Activated CD8-positive, alpha-beta T cell treated with anti-CD3 and anti-CD28 coated beads for 36 hours (primary cell): ENCODE measurements at regions not wholly inside any gene's neighbourhood (a gene's known extent, or its start where the extent isn't known, plus 50 kb on each side); places are given as distances from the start of the nearest gene placed in this dataset.
"Not testable (repeated sequence)": the region's sequence is repeated elsewhere in the genome, so short reads cannot be mapped to it uniquely, and the experiment has no call there.

Experiments
- ATAC-seq: fragments of 200-7000 bp; cut with Tn5 transposase; one replicate; pipeline ENCODE4 v1.10.0; 2021; ENCODE audit warnings: mild to moderate bottlenecking, moderate library complexity
- CTCF ChIA-PET: fragments of 350-600 bp; sonication (Branson Sonifier 250); formaldehyde crosslinking; loops from one replicate; lab custom pipeline; 2021; ENCODE audit warnings: antibody characterized with exemption; lab: Charles Lee
- POLR2A ChIA-PET: fragments of 350-600 bp; sonication (Branson Sonifier 250); formaldehyde crosslinking; loops from one replicate; lab custom pipeline; 2021; ENCODE audit warnings: antibody characterized with exemption; lab: Charles Lee
- DNase-seq: peaks from one replicate; pipeline ENCODE4 v3.0.0-alpha.2; 2020
- H3K27ac Mint-ChIP-seq: one replicate; pipeline ENCODE4 v1.8.0; 2021; ENCODE audit warnings: mild to moderate bottlenecking, mixed read lengths
- H3K27me3 Mint-ChIP-seq: one replicate; pipeline ENCODE4 v1.8.0; 2021; ENCODE audit warnings: mixed read lengths
- H3K36me3 Mint-ChIP-seq: one replicate; pipeline ENCODE4 v1.8.0; 2021; ENCODE audit warnings: low read depth, mixed read lengths
- H3K4me1 Mint-ChIP-seq: one replicate; pipeline ENCODE4 v1.8.0; 2021; ENCODE audit warnings: low read depth, mixed read lengths
- H3K4me3 Mint-ChIP-seq: one replicate; pipeline ENCODE4 v1.8.0; 2021; ENCODE audit warnings: mild to moderate bottlenecking, moderate library complexity, mixed read lengths
- H3K9me3 Mint-ChIP-seq: one replicate; pipeline ENCODE4 v1.8.0; 2021; ENCODE audit warnings: mixed read lengths
- intact Hi-C: fragments of 100-400 bp; cut with micrococcal nuclease; formaldehyde crosslinking; loops from one replicate; pipeline ENCODE4 v1.10.0; 2022
- TF ChIP-seq, protein P1 (sequence below): fragments of 200-600 bp; IDR thresholded peaks from one replicate; pipeline ENCODE4 v1.8.0; 2022; ENCODE audit warnings: antibody characterized with exemption, mild to moderate bottlenecking

DNA sequence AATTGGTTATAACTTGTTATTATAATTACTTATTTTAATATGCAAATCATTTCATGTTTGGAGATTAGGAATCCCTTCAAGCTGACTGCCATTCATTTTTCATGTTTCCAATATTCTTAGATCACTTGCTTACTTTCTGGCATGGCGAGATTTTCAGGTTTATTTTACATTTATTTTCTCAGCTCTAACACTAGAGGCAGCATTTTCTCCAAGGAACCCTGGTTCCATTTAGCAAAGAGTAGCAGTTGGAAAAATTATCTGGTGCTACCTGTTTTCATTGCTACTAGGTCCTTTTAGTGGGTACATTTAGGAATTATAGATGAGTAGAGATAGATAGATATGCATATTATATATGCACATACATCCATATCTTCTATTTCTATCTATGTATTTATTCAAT, 90.9 kb upstream of the TRPC4 start:
- Mint-ChIP-seq H3K27ac (no peak overlapping the region), H3K36me3 (no peaks in the 10 kb centered on the region), H3K4me1 (no peaks in the 10 kb centered on the region), H3K27me3 (no peaks in the 10 kb centered on the region), H3K9me3 (peaks cover 11% of the 10 kb centered on the region), H3K4me3 (no peak overlapping the region)
- no peak for DNase-seq
- intact Hi-C loops: no loop called here
- POLR2A ChIA-PET: no interaction called here
- CTCF ChIA-PET: interaction anchor here (1.8 kb wide), 1 partner anchor 33 kb away, joined by 4 read pairs; no protein-coding TSS in a partner anchor
- no peak for ATAC-seq
- TF ChIP-seq, protein P1, sequence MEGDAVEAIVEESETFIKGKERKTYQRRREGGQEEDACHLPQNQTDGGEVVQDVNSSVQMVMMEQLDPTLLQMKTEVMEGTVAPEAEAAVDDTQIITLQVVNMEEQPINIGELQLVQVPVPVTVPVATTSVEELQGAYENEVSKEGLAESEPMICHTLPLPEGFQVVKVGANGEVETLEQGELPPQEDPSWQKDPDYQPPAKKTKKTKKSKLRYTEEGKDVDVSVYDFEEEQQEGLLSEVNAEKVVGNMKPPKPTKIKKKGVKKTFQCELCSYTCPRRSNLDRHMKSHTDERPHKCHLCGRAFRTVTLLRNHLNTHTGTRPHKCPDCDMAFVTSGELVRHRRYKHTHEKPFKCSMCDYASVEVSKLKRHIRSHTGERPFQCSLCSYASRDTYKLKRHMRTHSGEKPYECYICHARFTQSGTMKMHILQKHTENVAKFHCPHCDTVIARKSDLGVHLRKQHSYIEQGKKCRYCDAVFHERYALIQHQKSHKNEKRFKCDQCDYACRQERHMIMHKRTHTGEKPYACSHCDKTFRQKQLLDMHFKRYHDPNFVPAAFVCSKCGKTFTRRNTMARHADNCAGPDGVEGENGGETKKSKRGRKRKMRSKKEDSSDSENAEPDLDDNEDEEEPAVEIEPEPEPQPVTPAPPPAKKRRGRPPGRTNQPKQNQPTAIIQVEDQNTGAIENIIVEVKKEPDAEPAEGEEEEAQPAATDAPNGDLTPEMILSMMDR: no peak

DNA sequence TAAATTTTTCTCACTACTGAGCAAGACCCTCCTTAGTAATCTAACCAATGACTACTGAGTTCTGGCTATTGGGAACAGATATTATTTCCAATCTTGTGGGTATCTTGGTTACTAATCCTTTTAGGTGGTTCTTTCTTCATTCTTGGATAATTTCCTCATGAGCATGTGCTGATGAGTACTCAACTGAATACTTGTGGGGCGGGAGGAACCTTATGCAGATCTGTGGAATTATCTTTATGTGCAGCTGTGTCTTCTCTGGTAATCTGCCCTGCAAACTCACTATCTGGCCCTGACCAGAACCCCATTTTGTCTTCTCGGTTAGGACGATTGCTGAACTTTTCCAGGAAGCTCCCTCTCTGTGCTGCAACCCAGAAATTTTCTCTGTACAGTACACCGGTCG, 89.7 kb upstream of the TRPC4 start:
- CTCF ChIA-PET: interaction anchor here (1.8 kb wide), 1 partner anchor 32 kb away, joined by 4 read pairs; no protein-coding TSS in a partner anchor
- no peaks in the 10 kb centered on the region for H3K4me1 Mint-ChIP-seq

DNA sequence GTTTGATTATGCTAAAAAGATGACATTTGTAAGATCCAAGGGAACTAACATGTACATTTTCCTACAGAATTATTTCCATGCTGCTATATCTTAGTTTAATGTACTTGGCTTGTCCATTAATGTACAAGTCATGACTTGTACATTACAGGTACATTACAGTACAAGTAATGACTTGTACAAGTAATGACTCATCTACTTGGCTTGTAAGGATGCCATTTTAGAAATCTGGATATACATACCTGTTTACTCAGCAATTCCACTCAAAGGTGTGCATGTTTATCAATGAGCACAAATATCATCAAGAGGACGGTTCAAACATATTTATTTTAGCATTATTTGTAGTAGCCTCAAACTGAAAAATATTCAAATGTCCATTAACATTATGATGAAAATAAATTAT, 87.0 kb upstream of the TRPC4 start:
- TF ChIP-seq, protein P1: no peak
- H3K4me3 Mint-ChIP-seq: no peak overlapping the region
- no peak for ATAC-seq
- CTCF ChIA-PET: no interaction called here
- H3K36me3 Mint-ChIP-seq: no peaks in the 10 kb centered on the region
- no peak for DNase-seq
- H3K9me3 Mint-ChIP-seq: peaks cover 9% of the 10 kb centered on the region
- H3K27ac Mint-ChIP-seq: no peak overlapping the region
- no peaks in the 10 kb centered on the region for H3K27me3 Mint-ChIP-seq
- intact Hi-C loops: no loop called here
- no peaks in the 10 kb centered on the region for H3K4me1 Mint-ChIP-seq
- POLR2A ChIA-PET: interaction anchor here (0.6 kb wide), 1 partner anchor 1339 kb away, joined by 3 read pairs; no protein-coding TSS in a partner anchor

More for the DNA sequence above, 89.7 kb upstream of the TRPC4 start:
- intact Hi-C loops: no loop called here
- H3K27me3 Mint-ChIP-seq: no peaks in the 10 kb centered on the region
- no peak for DNase-seq
- H3K9me3 Mint-ChIP-seq: peaks cover 14% of the 10 kb centered on the region
- no peaks in the 10 kb centered on the region for H3K36me3 Mint-ChIP-seq
- no peak overlapping the region for H3K4me3 Mint-ChIP-seq
- POLR2A ChIA-PET: no interaction called here
- no peak for ATAC-seq
- H3K27ac Mint-ChIP-seq: no peak overlapping the region
- TF ChIP-seq, protein P1: no peak

DNA sequence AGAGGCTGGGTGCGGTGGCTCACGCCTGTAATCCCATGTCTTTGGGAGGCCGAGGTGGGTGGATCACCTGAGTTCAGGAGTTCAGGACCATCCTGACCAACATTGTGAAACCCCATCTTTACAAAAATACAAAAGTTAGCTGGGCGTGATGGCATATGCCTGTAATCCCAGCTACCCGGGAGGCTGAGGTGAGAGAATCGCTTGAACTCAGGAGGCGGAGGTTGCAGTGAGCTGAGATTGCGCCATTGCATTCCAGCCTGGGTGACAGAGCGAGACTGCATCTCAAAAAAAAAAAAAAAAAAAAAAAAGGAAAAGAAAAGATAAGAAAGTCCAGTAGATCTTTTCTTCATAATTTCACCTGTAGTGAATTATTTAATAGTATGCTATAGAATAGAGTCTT, 85.0 kb upstream of the TRPC4 start:
- CTCF ChIA-PET, H3K27me3 Mint-ChIP-seq, POLR2A ChIA-PET, ATAC-seq, DNase-seq, H3K4me1 Mint-ChIP-seq, H3K9me3 Mint-ChIP-seq, intact Hi-C loops, H3K36me3 Mint-ChIP-seq, H3K4me3 Mint-ChIP-seq, H3K27ac Mint-ChIP-seq: not testable (repeated sequence)

DNA sequence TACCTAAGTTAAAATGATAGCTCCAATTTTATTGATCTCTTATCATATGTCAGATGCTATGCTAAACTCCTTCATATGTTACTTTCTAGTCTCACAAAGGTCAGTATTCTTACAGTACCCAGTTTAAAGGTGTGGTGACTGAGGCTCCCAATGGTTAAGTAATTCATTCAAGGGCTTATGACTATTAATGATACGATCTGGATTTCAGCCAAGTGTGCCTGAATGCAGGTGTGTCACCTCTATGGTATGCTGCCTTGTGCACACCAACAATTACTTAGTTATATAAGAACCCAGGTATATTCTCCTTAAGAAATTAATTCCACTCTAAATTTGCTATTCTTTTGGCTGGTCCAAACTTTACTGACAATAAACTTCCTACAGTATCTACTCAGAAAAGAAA, 84.6 kb upstream of the TRPC4 start:
- H3K9me3 Mint-ChIP-seq: peaks cover 5% of the 10 kb centered on the region

More for the DNA sequence above, 84.6 kb upstream of the TRPC4 start:
- CTCF ChIA-PET: no interaction called here
- TF ChIP-seq, protein P1: no peak
- DNase-seq (no peak), ATAC-seq (no peak)
- Mint-ChIP-seq H3K27me3 (no peaks in the 10 kb centered on the region), H3K36me3 (no peaks in the 10 kb centered on the region), H3K27ac (no peak overlapping the region), H3K4me1 (no peaks in the 10 kb centered on the region), H3K4me3 (no peak overlapping the region)
- intact Hi-C loops: no loop called here
- POLR2A ChIA-PET: no interaction called here
